A549 (cell line): ENCODE measurements at regions not wholly inside any gene's neighbourhood (a gene's known extent, or its start where the extent isn't known, plus 50 kb on each side); places are given as distances from the start of the nearest gene placed in this dataset.

Experiments used
- CHD2 ChIP-seq: fragments of 150-350 bp; IDR thresholded peaks from 2 replicates; pipeline ENCODE4 v1.6.1; 2014; ENCODE audit warnings: low read length; ENCODE audit not compliant: partially characterized antibody
- MAFK ChIP-seq: fragments of 450-650 bp; IDR thresholded peaks from 2 replicates; pipeline ENCODE4 v1.6.1; 2014; ENCODE audit not compliant: partially characterized antibody
- POLR2A ChIP-seq: IDR thresholded peaks from 2 replicates; pipeline ENCODE4 v1.6.1; 2012; ENCODE audit warnings: mild to moderate bottlenecking, low read length
- RAD21 ChIP-seq, 2 experiments: fragments of >200 bp in 1 of 2; sonication (Bioruptor Twin) in 1 of 2; formaldehyde crosslinking in 1 of 2; IDR thresholded peaks in 1 of 2; conservative IDR thresholded peaks in 1 of 2; 2 replicates in 1 of 2; 3 replicates in 1 of 2; pipeline ENCODE4 v1.6.1; 2012 to 2018; ENCODE audit warnings: inconsistent platforms in 1 of 2

GRCh38 chrY:19391922-19392321 is 352.6 kb downstream of the KDM5D start:
- TF ChIP-seq CHD2 (no peak), MAFK (no peak), RAD21 (conservative IDR thresholded peaks at IDR 0.05 in 1 of 2, IDR thresholded peaks at IDR 0.05 in 1 of 2) (no peak), POLR2A (no peak)
